DND-41 (cell line): ENCODE measurements at regions not wholly inside any gene's neighbourhood (a gene's known extent, or its start where the extent isn't known, plus 50 kb on each side); places are given as distances from the start of the nearest gene placed in this dataset.
"Not testable (repeated sequence)": the region's sequence is repeated elsewhere in the genome, so short reads cannot be mapped to it uniquely, and the experiment has no call there.

ENCODE experiments used
- ATAC-seq: fragments of 200-7000 bp; cut with Tn5 transposase; 3 replicates; pipeline ENCODE4 v1.9.1; 2021; ENCODE audit warnings: low read depth; ENCODE audit not compliant: insufficient read depth
- DNase-seq: peaks from one replicate; pipeline ENCODE4 v3.0.0-alpha.2; 2020
- H2AFZ ChIP-seq: 2 replicates; pipeline ENCODE4 v1.6.0; 2012; ENCODE audit warnings: low read depth, low read length
- H3K27ac ChIP-seq: 2 replicates; pipeline ENCODE4 v1.5.1; 2012; ENCODE audit warnings: low read length, inconsistent platforms
- H3K27me3 ChIP-seq: fragments of 200-600 bp; sonication (generic); 2 replicates; pipeline ENCODE4 v1.6.0; 2012; ENCODE audit warnings: low read length, mild to moderate bottlenecking, inconsistent platforms; ENCODE audit not compliant: insufficient read depth, poor library complexity
- H3K36me3 ChIP-seq: 2 replicates; pipeline ENCODE4 v1.5.1; 2012; ENCODE audit warnings: low read length, inconsistent platforms; ENCODE audit not compliant: insufficient read depth
- H3K4me1 ChIP-seq: 2 replicates; pipeline ENCODE4 v1.5.1; 2012; ENCODE audit warnings: mild to moderate bottlenecking, low read length; ENCODE audit not compliant: insufficient read depth
- H3K4me2 ChIP-seq: 2 replicates; pipeline ENCODE4 v1.6.0; 2012; ENCODE audit warnings: mild to moderate bottlenecking, moderate library complexity, low read length, inconsistent platforms; ENCODE audit not compliant: insufficient read depth
- H3K4me3 ChIP-seq, 2 experiments: fragments of 200-600 bp in 1 of 2; shearing (Covaris generic) in 1 of 2; 2 replicates each; pipeline ENCODE4 v1.5.1; 2012 to 2016; ENCODE audit warnings: inconsistent platforms in 2 of 2, low read length in 2 of 2, mild to moderate bottlenecking in 2 of 2, low read depth in 1 of 2, moderate library complexity in 1 of 2
- H3K79me2 ChIP-seq: 2 replicates; pipeline ENCODE4 v1.6.0; 2012; ENCODE audit warnings: low read length, inconsistent platforms; ENCODE audit not compliant: insufficient read depth
- H3K9ac ChIP-seq: 2 replicates; pipeline ENCODE4 v1.6.0; 2012; ENCODE audit warnings: low read depth, mild to moderate bottlenecking, inconsistent platforms, low read length, moderate library complexity
- H3K9me3 ChIP-seq: 2 replicates; pipeline ENCODE4 v1.5.1; 2012; ENCODE audit warnings: low read length, moderate library complexity, mild to moderate bottlenecking, inconsistent platforms; ENCODE audit not compliant: insufficient read depth, severe bottlenecking
- H4K20me1 ChIP-seq: 2 replicates; pipeline ENCODE4 v1.6.0; 2012; ENCODE audit warnings: low read length; ENCODE audit not compliant: insufficient read depth
- CTCF ChIP-seq: IDR thresholded peaks from 2 replicates; pipeline ENCODE4 v1.5.1; 2012; ENCODE audit warnings: borderline replicate concordance, low read length, moderate library complexity, mild to moderate bottlenecking; ENCODE audit not compliant: poor library complexity, severe bottlenecking; ENCODE audit errors: extremely low read depth
- EZH2 ChIP-seq: IDR thresholded peaks from 3 replicates; pipeline ENCODE4 v1.6.1; 2012; ENCODE audit warnings: borderline replicate concordance, low read depth, mild to moderate bottlenecking, moderate library complexity, low read length, inconsistent platforms; ENCODE audit not compliant: severe bottlenecking

- DNase-seq (no peak), ATAC-seq (no peak)
- Histone ChIP-seq H4K20me1 (no peaks in the 10 kb centered on the region), H3K4me2 (no peak overlapping the region), H3K4me3 (no peak overlapping the region), H3K4me1 (no peaks in the 10 kb centered on the region), H3K79me2 (no peaks in the 10 kb centered on the region), H3K9ac (no peak overlapping the region), H3K9me3 (no peaks in the 10 kb centered on the region), H2AFZ (no peak overlapping the region), H3K27me3 (no peaks in the 10 kb centered on the region), H3K36me3 (no peaks in the 10 kb centered on the region), H3K27ac (no peak overlapping the region)
- TF ChIP-seq EZH2 (no peak), CTCF (no peak)
Measured at GRCh38 chrX:22859642-22860041, 140.1 kb upstream of the DDX53 start.

GRCh38 chrX:22866801-22867200, 133.0 kb upstream of the DDX53 start:
- not testable (repeated sequence) for H3K27ac ChIP-seq, H3K4me2 ChIP-seq, H4K20me1 ChIP-seq, H3K4me3 ChIP-seq, H3K36me3 ChIP-seq, H3K4me1 ChIP-seq, H3K27me3 ChIP-seq, H3K79me2 ChIP-seq, H2AFZ ChIP-seq, ATAC-seq, H3K9ac ChIP-seq, H3K9me3 ChIP-seq, DNase-seq

GRCh38 chrX:22882543-22882942, 117.2 kb upstream of the DDX53 start:
- no peak overlapping the region for H3K4me3 ChIP-seq
- no peak overlapping the region for H2AFZ ChIP-seq
- TF ChIP-seq EZH2: no peak
- no peak for TF ChIP-seq CTCF
- H3K36me3 ChIP-seq: no peaks in the 10 kb centered on the region
- no peaks in the 10 kb centered on the region for H3K27me3 ChIP-seq
- no peaks in the 10 kb centered on the region for H3K9me3 ChIP-seq
- H3K4me2 ChIP-seq: no peak overlapping the region
- H3K27ac ChIP-seq: no peak overlapping the region
- H3K79me2 ChIP-seq: no peaks in the 10 kb centered on the region
- no peaks in the 10 kb centered on the region for H3K4me1 ChIP-seq
- ATAC-seq: no peak
- no peaks in the 10 kb centered on the region for H4K20me1 ChIP-seq
- DNase-seq: no peak
- no peak overlapping the region for H3K9ac ChIP-seq

- no peak overlapping the region for H3K4me2 ChIP-seq
- H3K4me1 ChIP-seq: no peaks in the 10 kb centered on the region
- H3K27me3 ChIP-seq: no peaks in the 10 kb centered on the region
- H3K9ac ChIP-seq: no peak overlapping the region
- ATAC-seq (no peak), DNase-seq (no peak)
- H4K20me1 ChIP-seq: no peaks in the 10 kb centered on the region
- no peak overlapping the region for H2AFZ ChIP-seq
- H3K4me3 ChIP-seq: no peak overlapping the region
- no peaks in the 10 kb centered on the region for H3K9me3 ChIP-seq
- H3K79me2 ChIP-seq: no peaks in the 10 kb centered on the region
- no peaks in the 10 kb centered on the region for H3K36me3 ChIP-seq
- H3K27ac ChIP-seq: no peak overlapping the region
- no peak for TF ChIP-seq EZH2
- TF ChIP-seq CTCF: no peak
Measured at GRCh38 chrX:22889819-22890218, 109.9 kb upstream of the DDX53 start.
